SK-N-SH (cell line): ENCODE measurements at regions not wholly inside any gene's neighbourhood (a gene's known extent, or its start where the extent isn't known, plus 50 kb on each side); places are given as distances from the start of the nearest gene placed in this dataset.

Source experiments
- CTCF ChIA-PET: fragments of 300-600, 350-600 bp; formaldehyde crosslinking; extraction: SDS; loops from one replicate; lab custom pipeline; 2021; lab: Yijun Ruan, JAX
- POLR2A ChIA-PET: fragments of 350-600 bp; sonication (Branson Sonifier 250); formaldehyde crosslinking; extraction: SDS; loops from one replicate; lab custom pipeline; 2020; ENCODE audit warnings: antibody characterized with exemption, inconsistent platforms; lab: Yijun Ruan, JAX
- DNase-seq: peaks from one replicate; pipeline ENCODE4 v3.0.0; 2012
- H2AFZ ChIP-seq: fragments of 200-600 bp; sonication (generic); 2 replicates; pipeline ENCODE4 v1.8.1; 2016; ENCODE audit warnings: antibody characterized with exemption, mild to moderate bottlenecking, low read depth
- H3F3A ChIP-seq: fragments of 200-600 bp; sonication (generic); replicated peaks from 2 replicates; pipeline ENCODE3; 2016; ENCODE audit warnings: antibody characterized with exemption, mild to moderate bottlenecking; ENCODE audit not compliant: insufficient read depth
- H3K27ac ChIP-seq, 2 experiments: fragments of 200-500 bp in 1 of 2; fragments of 200-600 bp in 1 of 2; sonication (Bioruptor generic) in 1 of 2; sonication (generic), shearing (Covaris generic) in 1 of 2; 2 replicates each; pipeline versions ENCODE4 v1.5.1 to v1.6.1; 2014 to 2016; ENCODE audit warnings: low read depth in 2 of 2, inconsistent platforms in 1 of 2, low read length in 1 of 2, mild to moderate bottlenecking in 1 of 2, mixed read lengths in 1 of 2
- H3K27me3 ChIP-seq: fragments of 200-600 bp; sonication (generic), shearing (Covaris generic); 2 replicates; pipeline ENCODE4 v1.6.1; 2016; ENCODE audit warnings: mixed run types; ENCODE audit not compliant: insufficient read depth
- H3K36me3 ChIP-seq, 2 experiments: fragments of 200-500 bp in 1 of 2; fragments of 200-600 bp in 1 of 2; sonication (Bioruptor generic) in 1 of 2; sonication (generic) in 1 of 2; replicated peaks in 1 of 2; 2 replicates each; pipeline versions ENCODE3 to v1.5.1; 2014 to 2016; ENCODE audit warnings: low read length in 1 of 2, mild to moderate bottlenecking in 1 of 2; ENCODE audit not compliant: insufficient read depth in 2 of 2, control insufficient read depth in 1 of 2
- H3K4me1 ChIP-seq, 2 experiments: fragments of 200-500 bp in 1 of 2; fragments of 200-600 bp in 1 of 2; sonication (Bioruptor generic) in 1 of 2; sonication (generic), shearing (Covaris generic) in 1 of 2; 2 replicates each; pipeline versions ENCODE4 v1.5.1 to v1.6.1; 2014 to 2016; ENCODE audit warnings: low read depth in 1 of 2, low read length in 1 of 2, mixed run types in 1 of 2; ENCODE audit not compliant: insufficient read depth in 2 of 2, control insufficient read depth in 1 of 2
- H3K4me2 ChIP-seq: fragments of 200-600 bp; sonication (generic), shearing (Covaris generic); 2 replicates; pipeline ENCODE4 v1.6.1; 2017; ENCODE audit warnings: mixed run types
- H3K4me3 ChIP-seq, 2 experiments: fragments of 200-500 bp in 1 of 2; fragments of 200-600 bp in 1 of 2; sonication (Bioruptor generic) in 1 of 2; sonication (generic), shearing (Covaris generic) in 1 of 2; 2 replicates each; pipeline versions ENCODE4 v1.5.1 to v1.8.1; 2014 to 2016; ENCODE audit warnings: low read depth in 2 of 2, inconsistent platforms in 1 of 2, low read length in 1 of 2, mild to moderate bottlenecking in 1 of 2, mixed read lengths in 1 of 2, moderate library complexity in 1 of 2
- H3K79me2 ChIP-seq: fragments of 200-600 bp; sonication (generic); 2 replicates; pipeline ENCODE4 v1.8.1; 2017; ENCODE audit warnings: mild to moderate bottlenecking; ENCODE audit not compliant: insufficient read depth
- H3K9ac ChIP-seq: fragments of 200-600 bp; sonication (generic); 2 replicates; pipeline ENCODE4 v1.6.1; 2017; ENCODE audit warnings: mixed run types
- H3K9me2 ChIP-seq: fragments of 200-600 bp; sonication (generic); 2 replicates; pipeline ENCODE4 v1.6.1; 2017; ENCODE audit warnings: mixed run types
- H3K9me3 ChIP-seq: fragments of 200-600 bp; sonication (generic); 2 replicates; pipeline ENCODE4 v1.6.1; 2017; ENCODE audit warnings: mixed run types, mild to moderate bottlenecking, moderate library complexity
- H4K20me1 ChIP-seq: fragments of 200-600 bp; sonication (generic); 2 replicates; pipeline ENCODE4 v1.6.1; 2017; ENCODE audit warnings: mild to moderate bottlenecking, mixed run types; ENCODE audit not compliant: insufficient read depth
- CHD2 ChIP-seq: fragments of 150-350 bp; IDR thresholded peaks from 2 replicates; pipeline ENCODE4 v1.6.1; 2018; ENCODE audit warnings: low read length; ENCODE audit not compliant: partially characterized antibody
- EP300 ChIP-seq, 2 experiments: IDR thresholded peaks; 2 replicates each; pipeline versions ENCODE4 v1.4.0 to v1.6.1; 2012; ENCODE audit warnings: borderline replicate concordance in 1 of 2, low read depth in 1 of 2, low read length in 1 of 2
- EZH2phosphoT487 ChIP-seq: fragments of 200-600 bp; sonication (generic); IDR thresholded peaks from 2 replicates; pipeline ENCODE4 v1.6.1; 2017; ENCODE audit warnings: low read depth, mixed run types, mild to moderate bottlenecking, antibody characterized with exemption, moderate library complexity, borderline replicate concordance
- FOSL2 ChIP-seq: IDR thresholded peaks from 2 replicates; pipeline ENCODE4 v1.4.0; 2012; ENCODE audit warnings: low read depth, mild to moderate bottlenecking, moderate library complexity, borderline replicate concordance
- FOXJ3 ChIP-seq: sonication (generic); formaldehyde crosslinking; IDR thresholded peaks from 2 replicates; pipeline ENCODE4 v1.5.1; 2020; ENCODE audit warnings: mild to moderate bottlenecking, missing genetic modification reagents
- GATA2 ChIP-seq: sonication (generic); formaldehyde crosslinking; IDR thresholded peaks from 2 replicates; pipeline ENCODE4 v1.5.0; 2020; ENCODE audit warnings: mild to moderate bottlenecking, missing genetic modification reagents
- MEF2A ChIP-seq: IDR thresholded peaks from 2 replicates; pipeline ENCODE4 v1.4.0; 2012; ENCODE audit warnings: low read depth, borderline replicate concordance
- MXI1 ChIP-seq: IDR thresholded peaks from 2 replicates; pipeline ENCODE4 v1.6.1; 2012; ENCODE audit warnings: mild to moderate bottlenecking, low read depth, low read length, improper control_type of control experiment
- NRF1 ChIP-seq: IDR thresholded peaks from 2 replicates; pipeline ENCODE4 v1.6.1; 2012; ENCODE audit warnings: low read depth, mild to moderate bottlenecking, low read length
- RAD21 ChIP-seq: IDR thresholded peaks from 2 replicates; pipeline ENCODE4 v1.6.1; 2012; ENCODE audit warnings: mild to moderate bottlenecking, low read length
- RCOR1 ChIP-seq: fragments of 150-350 bp; IDR thresholded peaks from 2 replicates; pipeline ENCODE4 v1.6.1; 2017; ENCODE audit warnings: antibody characterized with exemption, low read length
- RFX5 ChIP-seq: IDR thresholded peaks from 2 replicates; pipeline ENCODE4 v1.6.1; 2012; ENCODE audit warnings: mild to moderate bottlenecking, improper control_type of control experiment, low read length
- TCF12 ChIP-seq: IDR thresholded peaks from 2 replicates; pipeline ENCODE4 v1.4.0; 2012
- YY1 ChIP-seq: IDR thresholded peaks from 2 replicates; pipeline ENCODE4 v1.4.0; 2012; ENCODE audit warnings: low read depth, mild to moderate bottlenecking
- WGBS: methylation state at CpG from one replicate; pipeline ENCODE4 v1.1.6; 2017; ENCODE audit warnings: low lambda C conversion rate; 5-methylcytosine and 5-hydroxymethylcytosine counted together
- TF ChIP-seq, protein P1 (sequence below): IDR thresholded peaks from 2 replicates; pipeline ENCODE4 v1.4.0; 2012; ENCODE audit warnings: low read depth, borderline replicate concordance
- TF ChIP-seq, protein P2 (sequence below): fragments of 150-350 bp; IDR thresholded peaks from 2 replicates; pipeline ENCODE4 v1.6.1; 2016; ENCODE audit warnings: mild to moderate bottlenecking, low read depth, low read length
- TF ChIP-seq, protein P3 (sequence below): fragments of 200-600 bp; sonication (generic); IDR thresholded peaks from 2 replicates; pipeline ENCODE4 v1.6.1; 2017; ENCODE audit warnings: antibody characterized with exemption, mild to moderate bottlenecking, moderate library complexity
- TF ChIP-seq, protein P4 (sequence below): IDR thresholded peaks from 2 replicates; pipeline ENCODE4 v1.4.0; 2012; ENCODE audit warnings: low read depth, borderline replicate concordance
- TF ChIP-seq, protein P5 (sequence below): IDR thresholded peaks from 2 replicates; pipeline ENCODE4 v1.4.0; 2012; ENCODE audit warnings: low read depth

DNA sequence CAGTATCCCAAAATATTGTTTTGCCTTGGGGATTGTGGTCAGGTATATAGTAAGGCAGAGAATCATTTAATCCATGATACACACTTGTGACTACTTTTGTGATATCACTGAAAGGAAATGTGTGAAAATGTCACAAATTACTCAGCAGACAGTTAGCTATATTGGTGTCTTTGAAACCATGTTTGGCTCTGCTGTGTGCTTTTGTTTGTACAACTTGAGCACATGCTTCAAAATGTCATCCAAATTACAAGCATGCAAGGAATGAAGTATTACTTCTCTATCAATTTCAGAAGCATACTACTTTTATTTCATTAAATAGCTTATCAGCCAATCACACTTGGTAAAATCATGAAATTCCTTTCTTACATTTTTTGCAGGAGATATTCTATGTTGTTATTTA is 619.0 kb upstream of the AGTR1 start:
- DNase-seq: no peak
- Histone ChIP-seq H3K27me3 (no peaks in the 10 kb centered on the region), H3F3A (no peaks in the 10 kb centered on the region), H2AFZ (no peak overlapping the region; the same call in 1 of the 2 replicates), H3K27ac (peak overlapping the region in 1 of 2 experiments; percentile 68; a peak in 2 of 4 replicates), H3K79me2 (no peaks in the 10 kb centered on the region), H3K36me3 (no peaks in the 10 kb centered on the region), H3K9me3 (no peaks in the 10 kb centered on the region), H4K20me1 (no peaks in the 10 kb centered on the region), H3K9ac (no peak overlapping the region), H3K4me1 (peaks cover 0 to 10% of the 10 kb centered on the region in 2 experiments; a peak in 2 of 4 replicates), H3K4me2 (peak overlapping the region; percentile 64; the same call in 1 of the 2 replicates), H3K4me3 (no peak overlapping the region), H3K9me2 (no peaks in the 10 kb centered on the region)
- TF ChIP-seq RFX5 (no peak), EZH2phosphoT487 (no peak), EP300 (IDR thresholded peaks at IDR 0.05; ENCODE audit: borderline replicate concordance in 1 of 2, low read depth in 1 of 2, low read length in 1 of 2) (no peak)
- TF ChIP-seq, protein P1, sequence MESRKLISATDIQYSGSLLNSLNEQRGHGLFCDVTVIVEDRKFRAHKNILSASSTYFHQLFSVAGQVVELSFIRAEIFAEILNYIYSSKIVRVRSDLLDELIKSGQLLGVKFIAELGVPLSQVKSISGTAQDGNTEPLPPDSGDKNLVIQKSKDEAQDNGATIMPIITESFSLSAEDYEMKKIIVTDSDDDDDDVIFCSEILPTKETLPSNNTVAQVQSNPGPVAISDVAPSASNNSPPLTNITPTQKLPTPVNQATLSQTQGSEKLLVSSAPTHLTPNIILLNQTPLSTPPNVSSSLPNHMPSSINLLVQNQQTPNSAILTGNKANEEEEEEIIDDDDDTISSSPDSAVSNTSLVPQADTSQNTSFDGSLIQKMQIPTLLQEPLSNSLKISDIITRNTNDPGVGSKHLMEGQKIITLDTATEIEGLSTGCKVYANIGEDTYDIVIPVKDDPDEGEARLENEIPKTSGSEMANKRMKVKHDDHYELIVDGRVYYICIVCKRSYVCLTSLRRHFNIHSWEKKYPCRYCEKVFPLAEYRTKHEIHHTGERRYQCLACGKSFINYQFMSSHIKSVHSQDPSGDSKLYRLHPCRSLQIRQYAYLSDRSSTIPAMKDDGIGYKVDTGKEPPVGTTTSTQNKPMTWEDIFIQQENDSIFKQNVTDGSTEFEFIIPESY: no peak
- TF ChIP-seq, protein P2, sequence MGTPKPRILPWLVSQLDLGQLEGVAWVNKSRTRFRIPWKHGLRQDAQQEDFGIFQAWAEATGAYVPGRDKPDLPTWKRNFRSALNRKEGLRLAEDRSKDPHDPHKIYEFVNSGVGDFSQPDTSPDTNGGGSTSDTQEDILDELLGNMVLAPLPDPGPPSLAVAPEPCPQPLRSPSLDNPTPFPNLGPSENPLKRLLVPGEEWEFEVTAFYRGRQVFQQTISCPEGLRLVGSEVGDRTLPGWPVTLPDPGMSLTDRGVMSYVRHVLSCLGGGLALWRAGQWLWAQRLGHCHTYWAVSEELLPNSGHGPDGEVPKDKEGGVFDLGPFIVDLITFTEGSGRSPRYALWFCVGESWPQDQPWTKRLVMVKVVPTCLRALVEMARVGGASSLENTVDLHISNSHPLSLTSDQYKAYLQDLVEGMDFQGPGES: no peak
- ChIA-PET POLR2A (no interaction called here), CTCF (interaction anchor here (0.6 to 4.0 kb wide), 11 partner anchors 9 to 718 kb away, joined by 3 to 35 read pairs (median 3); no protein-coding TSS in a partner anchor)

DNA sequence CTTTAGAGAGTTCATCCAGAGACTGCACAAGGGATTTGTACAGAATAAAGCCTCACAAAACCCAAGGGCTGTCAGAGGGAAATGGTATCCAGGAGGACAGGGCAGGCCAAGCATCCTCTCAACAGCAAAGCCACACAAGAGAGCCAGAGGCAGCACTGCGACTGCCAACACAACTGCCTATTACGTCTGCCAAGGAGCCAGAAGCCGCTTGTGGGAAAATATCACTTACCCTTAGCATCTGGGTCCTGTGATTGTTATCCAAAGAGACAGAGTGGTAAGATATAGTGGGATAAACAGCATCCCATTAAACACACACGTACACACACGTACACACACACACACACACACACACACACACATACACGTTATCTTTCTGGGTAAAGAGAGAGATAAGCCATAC is 618.3 kb upstream of the AGTR1 start:
- no peaks in the 10 kb centered on the region for H3K9me2 ChIP-seq

More for the DNA sequence above, 618.3 kb upstream of the AGTR1 start:
- POLR2A ChIA-PET: no interaction called here
- Histone ChIP-seq H3K36me3 (no peaks in the 10 kb centered on the region), H3K27ac (peak overlapping the region in 1 of 2 experiments; percentile 68; a peak in 2 of 4 replicates), H3K4me2 (peak overlapping the region; percentile 64), H3K9me3 (no peaks in the 10 kb centered on the region), H3K9ac (no peak overlapping the region), H3K27me3 (no peaks in the 10 kb centered on the region), H3K4me1 (peaks cover 0 to 10% of the 10 kb centered on the region in 2 experiments; a peak in 2 of 4 replicates)
- peak; percentile 59 for DNase-seq
- 48% methylated on average over 6 of the region's 6 CpGs for WGBS
- CTCF ChIA-PET: interaction anchor here (0.6 to 4.0 kb wide), 6 partner anchors 8 to 288 kb away, joined by 3 to 35 read pairs (median 3); no protein-coding TSS in a partner anchor
- TF ChIP-seq MEF2A: no peak
- TF ChIP-seq FOXJ3 (CRISPR knock-in tag): peak; percentile 92
- peak; percentile 99 for TF ChIP-seq GATA2 (CRISPR knock-in tag)
- peak; percentile 94 for TF ChIP-seq RCOR1
- TF ChIP-seq, protein P3, sequence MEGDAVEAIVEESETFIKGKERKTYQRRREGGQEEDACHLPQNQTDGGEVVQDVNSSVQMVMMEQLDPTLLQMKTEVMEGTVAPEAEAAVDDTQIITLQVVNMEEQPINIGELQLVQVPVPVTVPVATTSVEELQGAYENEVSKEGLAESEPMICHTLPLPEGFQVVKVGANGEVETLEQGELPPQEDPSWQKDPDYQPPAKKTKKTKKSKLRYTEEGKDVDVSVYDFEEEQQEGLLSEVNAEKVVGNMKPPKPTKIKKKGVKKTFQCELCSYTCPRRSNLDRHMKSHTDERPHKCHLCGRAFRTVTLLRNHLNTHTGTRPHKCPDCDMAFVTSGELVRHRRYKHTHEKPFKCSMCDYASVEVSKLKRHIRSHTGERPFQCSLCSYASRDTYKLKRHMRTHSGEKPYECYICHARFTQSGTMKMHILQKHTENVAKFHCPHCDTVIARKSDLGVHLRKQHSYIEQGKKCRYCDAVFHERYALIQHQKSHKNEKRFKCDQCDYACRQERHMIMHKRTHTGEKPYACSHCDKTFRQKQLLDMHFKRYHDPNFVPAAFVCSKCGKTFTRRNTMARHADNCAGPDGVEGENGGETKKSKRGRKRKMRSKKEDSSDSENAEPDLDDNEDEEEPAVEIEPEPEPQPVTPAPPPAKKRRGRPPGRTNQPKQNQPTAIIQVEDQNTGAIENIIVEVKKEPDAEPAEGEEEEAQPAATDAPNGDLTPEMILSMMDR: no peak
- peak in 1 of 2 experiments; percentile 92; a peak in 2 of 4 replicates for TF ChIP-seq EP300 (IDR thresholded peaks at IDR 0.05; ENCODE audit: borderline replicate concordance in 1 of 2, low read depth in 1 of 2, low read length in 1 of 2)
- TF ChIP-seq FOSL2: no peak
- TF ChIP-seq, protein P4, sequence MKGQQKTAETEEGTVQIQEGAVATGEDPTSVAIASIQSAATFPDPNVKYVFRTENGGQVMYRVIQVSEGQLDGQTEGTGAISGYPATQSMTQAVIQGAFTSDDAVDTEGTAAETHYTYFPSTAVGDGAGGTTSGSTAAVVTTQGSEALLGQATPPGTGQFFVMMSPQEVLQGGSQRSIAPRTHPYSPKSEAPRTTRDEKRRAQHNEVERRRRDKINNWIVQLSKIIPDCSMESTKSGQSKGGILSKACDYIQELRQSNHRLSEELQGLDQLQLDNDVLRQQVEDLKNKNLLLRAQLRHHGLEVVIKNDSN: no peak
- TF ChIP-seq RAD21: peak; percentile 28
- TF ChIP-seq NRF1: no peak
- peak; percentile 64 for TF ChIP-seq CHD2
- peak; percentile 51; the same call in 1 of the 2 replicates for TF ChIP-seq MXI1
- TF ChIP-seq, protein P2: no peak
- TF ChIP-seq, protein P5, sequence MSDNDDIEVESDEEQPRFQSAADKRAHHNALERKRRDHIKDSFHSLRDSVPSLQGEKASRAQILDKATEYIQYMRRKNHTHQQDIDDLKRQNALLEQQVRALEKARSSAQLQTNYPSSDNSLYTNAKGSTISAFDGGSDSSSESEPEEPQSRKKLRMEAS: no peak
- no peak for TF ChIP-seq TCF12
- TF ChIP-seq YY1: no peak
- TF ChIP-seq, all 33 proteins: peak for 7
- Histone ChIP-seq H3K4me3 (no peak overlapping the region), H3K79me2 (no peaks in the 10 kb centered on the region), H4K20me1 (no peaks in the 10 kb centered on the region), H2AFZ (peak overlapping the region; percentile 65; the same call in 1 of the 2 replicates), H3F3A (no peaks in the 10 kb centered on the region)
